GM20000 (cell line): ENCODE measurements at regions not wholly inside any gene's neighbourhood (a gene's known extent, or its start where the extent isn't known, plus 50 kb on each side); places are given as distances from the start of the nearest gene placed in this dataset.

ENCODE experiments used
- DNase-seq: peaks from one replicate; pipeline ENCODE4 v3.0.0; 2012; ENCODE audit warnings: low spot score
- CTCF ChIP-seq: IDR thresholded peaks from 2 replicates; pipeline ENCODE4 v1.5.1; 2012; ENCODE audit warnings: mild to moderate bottlenecking, control low read depth; ENCODE audit errors: extremely low read depth, missing control alignments

DNA sequence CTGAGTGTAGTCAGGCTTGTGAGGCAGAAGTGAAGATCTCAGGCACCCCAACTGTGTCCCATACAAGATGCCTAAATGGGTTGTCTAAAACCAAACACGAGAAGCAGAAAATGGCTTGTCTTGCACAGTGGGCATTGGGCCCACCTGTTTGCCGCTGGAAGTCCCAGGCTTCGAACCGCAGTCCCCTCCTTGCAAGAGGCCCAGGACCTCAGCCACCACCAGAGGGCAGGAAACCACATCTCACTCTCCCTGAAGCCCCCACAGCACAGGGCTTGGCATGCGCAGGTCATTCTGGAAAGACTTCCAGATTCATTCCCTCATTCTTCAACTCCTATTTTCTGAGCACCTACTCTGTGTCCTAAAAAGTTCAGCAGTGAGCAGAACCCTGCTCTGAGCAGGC lies 973.7 kb downstream of the UQCRFS1 start:
- DNase-seq: no peak

DNA sequence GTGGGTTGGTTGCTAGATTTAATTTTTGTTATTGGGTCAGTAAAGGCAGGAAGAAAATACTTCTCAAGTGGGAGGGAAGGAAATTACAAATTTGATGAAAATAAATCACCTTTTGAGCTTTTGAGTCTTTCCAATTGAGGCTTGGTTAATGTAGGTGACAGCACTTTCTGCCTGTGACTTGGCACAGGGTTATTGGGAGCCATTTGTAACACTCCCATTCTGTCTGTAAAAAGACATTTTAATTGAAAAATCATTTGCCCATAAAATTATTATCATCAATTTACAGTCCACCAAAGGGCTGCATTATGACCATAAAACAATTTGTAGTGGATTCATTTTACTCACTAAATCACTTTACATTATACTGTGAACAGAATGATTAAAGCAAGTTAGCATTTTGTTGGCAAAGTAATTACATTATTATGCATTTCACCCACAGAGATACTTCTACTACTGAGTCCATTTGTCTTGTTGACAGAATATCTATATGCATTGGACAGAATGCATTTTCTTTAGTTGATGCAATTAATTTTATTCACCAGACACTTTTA lies 974.6 kb downstream of the UQCRFS1 start:
- no peak for DNase-seq
- TF ChIP-seq CTCF: no peak

More for the DNA sequence above, 973.7 kb downstream of the UQCRFS1 start:
- no peak for TF ChIP-seq CTCF

GRCh38 chr19:28235606-28236125 lies 977.3 kb downstream of the UQCRFS1 start:
- DNase-seq: no peak
- no peak for TF ChIP-seq CTCF

- no peak for TF ChIP-seq CTCF
- DNase-seq: no peak
Measured at GRCh38 chr19:28234637-28235036, 978.3 kb downstream of the UQCRFS1 start.

DNA sequence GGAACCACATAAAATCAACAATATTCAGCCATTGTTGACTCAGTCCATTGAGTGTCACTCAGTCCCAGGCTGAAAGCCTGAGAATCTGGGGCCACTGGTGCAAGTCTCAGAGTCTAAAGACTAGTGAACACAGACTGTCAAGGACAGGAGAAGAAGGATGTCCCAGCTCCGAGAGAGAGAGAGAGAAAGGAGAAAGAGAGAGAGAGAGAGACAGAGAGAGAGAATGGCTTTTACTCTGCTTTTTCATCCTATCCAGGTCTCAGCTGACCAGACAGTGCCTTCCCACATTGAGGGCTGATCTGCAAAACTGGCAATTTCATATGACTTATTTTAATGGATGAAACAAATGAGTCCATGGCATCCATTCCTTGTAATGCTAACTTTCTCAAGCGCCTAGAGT lies 984.1 kb downstream of the UQCRFS1 start:
- TF ChIP-seq CTCF: no peak
- no peak for DNase-seq

GRCh38 chr19:28224441-28224840 lies 988.5 kb downstream of the UQCRFS1 start:
- TF ChIP-seq CTCF: no peak
- DNase-seq: no peak

DNA sequence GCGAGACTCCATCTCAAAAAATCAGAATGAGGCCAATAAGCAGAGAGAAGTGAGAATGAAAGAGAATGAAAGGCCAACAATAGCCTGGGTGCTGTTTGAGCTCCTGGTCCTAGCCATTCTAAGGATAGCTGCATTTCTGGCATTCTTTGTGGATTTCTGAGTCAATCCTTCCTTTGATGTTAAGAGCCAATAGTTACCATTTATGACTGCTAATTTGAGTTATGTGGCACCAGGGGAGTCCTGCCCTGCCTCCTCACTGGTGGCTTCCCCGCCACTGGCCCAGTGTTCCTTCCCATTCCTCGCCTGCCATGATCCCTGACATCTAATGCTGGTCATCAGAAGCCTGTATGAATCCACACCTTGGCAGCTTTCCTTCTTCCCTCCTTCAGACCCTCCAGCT lies 991.2 kb downstream of the UQCRFS1 start:
- no peak for DNase-seq
- no peak for TF ChIP-seq CTCF
